Keratinocyte (primary cell): ENCODE measurements at regions not wholly inside any gene's neighbourhood (a gene's known extent, or its start where the extent isn't known, plus 50 kb on each side); places are given as distances from the start of the nearest gene placed in this dataset.

Experiments used
- DNase-seq: peaks from one replicate; pipeline ENCODE4 v3.0.0-alpha.2; 2011; ENCODE audit warnings: low read depth, missing footprints, low spot score
- FAIRE-seq: peaks from 2 replicates; lab custom pipeline; 2011; peaks lifted over from hg19 to GRCh38; lab: Jason Lieb, UNC
- H2AFZ ChIP-seq: 2 replicates; pipeline ENCODE4 v1.6.0; 2012; ENCODE audit warnings: low read length, control low read depth, inconsistent platforms; ENCODE audit not compliant: control insufficient read depth
- H3K27ac ChIP-seq: 2 replicates; pipeline ENCODE4 v1.5.1; 2011; ENCODE audit warnings: low read length; ENCODE audit not compliant: control insufficient read depth, insufficient read depth
- H3K27me3 ChIP-seq: 3 replicates; pipeline ENCODE4 v1.6.0; 2011; ENCODE audit warnings: low read length; ENCODE audit not compliant: control insufficient read depth, insufficient read depth; ENCODE audit errors: extremely low read depth
- H3K36me3 ChIP-seq, 2 experiments: 2 replicates in 1 of 2; 3 replicates in 1 of 2; pipeline ENCODE4 v1.5.1; 2011; ENCODE audit warnings: low read length in 2 of 2, mild to moderate bottlenecking in 1 of 2; ENCODE audit not compliant: control insufficient read depth in 2 of 2, insufficient read depth in 2 of 2; ENCODE audit errors: extremely low read depth in 1 of 2
- H3K4me1 ChIP-seq: 3 replicates; pipeline ENCODE4 v1.5.1; 2011; ENCODE audit warnings: low read length; ENCODE audit not compliant: control insufficient read depth, insufficient read depth; ENCODE audit errors: extremely low read depth
- H3K4me2 ChIP-seq: 3 replicates; pipeline ENCODE4 v1.6.0; 2011; ENCODE audit warnings: low read depth, low read length; ENCODE audit not compliant: control insufficient read depth, insufficient read depth; ENCODE audit errors: extremely low read depth
- H3K4me3 ChIP-seq, 3 experiments: fragments of 200-600 bp in 1 of 3; sonication (generic) in 1 of 3; 2 replicates in 2 of 3; 3 replicates in 1 of 3; pipeline ENCODE4 v1.5.1; 2011 to 2016; ENCODE audit warnings: low read length in 3 of 3, mild to moderate bottlenecking in 3 of 3, control low read depth in 2 of 3, inconsistent platforms in 1 of 3, low read depth in 1 of 3, mixed read lengths in 1 of 3, mixed run types in 1 of 3, moderate library complexity in 1 of 3; ENCODE audit not compliant: control insufficient read depth in 2 of 3, insufficient read depth in 2 of 3; ENCODE audit errors: extremely low read depth in 1 of 3
- H3K79me2 ChIP-seq: 2 replicates; pipeline ENCODE4 v1.6.0; 2012; ENCODE audit warnings: low read length; ENCODE audit not compliant: control insufficient read depth, insufficient read depth
- H3K9ac ChIP-seq: 3 replicates; pipeline ENCODE4 v1.6.0; 2011; ENCODE audit warnings: low read length; ENCODE audit not compliant: control insufficient read depth, insufficient read depth; ENCODE audit errors: extremely low read depth
- H3K9me1 ChIP-seq: 3 replicates; pipeline ENCODE4 v1.6.0; 2011; ENCODE audit warnings: low read length; ENCODE audit not compliant: control insufficient read depth, insufficient read depth; ENCODE audit errors: extremely low read depth
- H3K9me3 ChIP-seq: 2 replicates; pipeline ENCODE4 v1.5.1; 2012; ENCODE audit warnings: low read depth, low read length; ENCODE audit not compliant: control insufficient read depth
- H4K20me1 ChIP-seq: 3 replicates; pipeline ENCODE4 v1.6.0; 2011; ENCODE audit warnings: low read length; ENCODE audit not compliant: control insufficient read depth, insufficient read depth; ENCODE audit errors: extremely low read depth
- CTCF ChIP-seq, 3 experiments: IDR thresholded peaks in 1 of 3; conservative IDR thresholded peaks in 1 of 3; optimal IDR thresholded peaks in 1 of 3; 2 replicates in 2 of 3; 3 replicates in 1 of 3; pipeline versions ENCODE3 to v1.5.1; 2011; ENCODE audit warnings: low read length in 3 of 3, mild to moderate bottlenecking in 3 of 3, moderate library complexity in 2 of 3, control low read depth in 1 of 3, inconsistent platforms in 1 of 3; ENCODE audit not compliant: insufficient read depth in 2 of 3; ENCODE audit errors: extremely low read depth in 1 of 3
- EZH2 ChIP-seq: IDR thresholded peaks from one replicate; pipeline ENCODE4 v1.6.1; 2012; ENCODE audit warnings: inconsistent platforms, mild to moderate bottlenecking, low read length, moderate library complexity
- dilution Hi-C: fragments of 300-500 bp; cut with MboI; formaldehyde crosslinking; loops from one replicate; pipeline ENCODE4 v1.7.0; 2020; ENCODE audit warnings: low sequenced_read_pairs; ENCODE audit not compliant: extremely low pct_ligation_motif_present

GRCh38 chr20:4507288-4507719 is 179.0 kb upstream of the PRNP start:
- Histone ChIP-seq H3K27me3 (no peaks in the 10 kb centered on the region), H3K36me3 (no peaks in the 10 kb centered on the region), H3K27ac (no peak overlapping the region), H3K4me3 (no peak overlapping the region), H3K9me1 (no peaks in the 10 kb centered on the region), H3K9ac (no peak overlapping the region), H3K9me3 (peaks cover 2% of the 10 kb centered on the region), H3K4me2 (no peak overlapping the region), H4K20me1 (no peaks in the 10 kb centered on the region), H3K79me2 (no peaks in the 10 kb centered on the region), H3K4me1 (peaks cover 13% of the 10 kb centered on the region), H2AFZ (no peak overlapping the region)
- TF ChIP-seq CTCF (optimal IDR thresholded peaks at IDR 0.05 in 1 of 3, IDR thresholded peaks at IDR 0.05 in 1 of 3, conservative IDR thresholded peaks at IDR 0.05 in 1 of 3; ENCODE audit: extremely low read depth in 1 of 3, insufficient read depth in 2 of 3, low read length in 3 of 3) (no peak), EZH2 (no peak)
- DNase-seq (no peak), FAIRE-seq (peak; percentile 77)
- dilution Hi-C loops, result no loop called here

- Histone ChIP-seq H3K4me1 (peaks cover 7% of the 10 kb centered on the region), H3K9me1 (no peaks in the 10 kb centered on the region), H3K36me3 (no peaks in the 10 kb centered on the region), H2AFZ (no peak overlapping the region), H3K27me3 (no peaks in the 10 kb centered on the region), H3K9me3 (peaks cover 2% of the 10 kb centered on the region), H4K20me1 (no peaks in the 10 kb centered on the region), H3K4me3 (no peak overlapping the region), H3K27ac (no peak overlapping the region), H3K4me2 (no peak overlapping the region), H3K79me2 (no peaks in the 10 kb centered on the region), H3K9ac (no peak overlapping the region)
- DNase-seq (no peak), FAIRE-seq (no peak)
- no peak for TF ChIP-seq EZH2
- TF ChIP-seq CTCF (optimal IDR thresholded peaks at IDR 0.05 in 1 of 3, IDR thresholded peaks at IDR 0.05 in 1 of 3, conservative IDR thresholded peaks at IDR 0.05 in 1 of 3; ENCODE audit: extremely low read depth in 1 of 3, insufficient read depth in 2 of 3, low read length in 3 of 3), result no peak
- dilution Hi-C loops, result no loop called here
These were observed 181.4 kb upstream of the PRNP start for GRCh38 chr20:4504814-4505213.
